B cell (primary cell): ENCODE measurements at regions not wholly inside any gene's neighbourhood (a gene's known extent, or its start where the extent isn't known, plus 50 kb on each side); places are given as distances from the start of the nearest gene placed in this dataset.

Experiments
- ATAC-seq: fragments of 200-7000 bp; cut with Tn5 transposase; one replicate; pipeline ENCODE4 v1.10.0; 2021; ENCODE audit warnings: low read depth, mild to moderate bottlenecking, moderate number of reproducible peaks, moderate library complexity
- CTCF ChIA-PET: fragments of 350-600 bp; sonication (Branson Sonifier 250); formaldehyde crosslinking; loops from one replicate; lab custom pipeline; 2021; ENCODE audit warnings: antibody characterized with exemption, inconsistent platforms; lab: Charles Lee
- POLR2A ChIA-PET: fragments of 350-600 bp; sonication (Branson Sonifier 250); formaldehyde crosslinking; loops from one replicate; lab custom pipeline; 2021; ENCODE audit warnings: antibody characterized with exemption; lab: Charles Lee
- DNase-seq: peaks from one replicate; pipeline ENCODE4 v3.0.0; 2013
- H2AFZ ChIP-seq: 2 replicates; pipeline ENCODE4 v1.6.1; 2012; ENCODE audit warnings: mild to moderate bottlenecking, low read depth, low read length; ENCODE audit not compliant: insufficient read depth, poor library complexity, severe bottlenecking
- H3K27ac ChIP-seq, 2 donors: 1 replicate in 1 of 2; 2 replicates in 1 of 2; pipeline ENCODE4 v1.5.1; 2012 to 2013; ENCODE audit warnings: low read length in 2 of 2, mild to moderate bottlenecking in 2 of 2, moderate library complexity in 1 of 2
- H3K27me3 ChIP-seq, 4 experiments: fragments of 200-600 bp in 1 of 4; sonication (generic) in 1 of 4; replicated peaks in 1 of 4; 1 replicate in 2 of 4; 2 replicates in 2 of 4; pipeline versions ENCODE4 v1.6.1 to v1.7.0; 2013 to 2016; ENCODE audit warnings: low read length in 3 of 4, mild to moderate bottlenecking in 2 of 4, mixed read lengths in 1 of 4, moderate library complexity in 1 of 4; ENCODE audit not compliant: insufficient read depth in 4 of 4, control insufficient read depth in 3 of 4; ENCODE audit errors: control extremely low read depth in 1 of 4
- H3K36me3 ChIP-seq, 2 experiments: replicated peaks in 1 of 2; 1 replicate in 1 of 2; 2 replicates in 1 of 2; pipeline versions ENCODE4 v1.6.1 to v1.7.1; 2013; ENCODE audit warnings: low read length in 1 of 2; ENCODE audit not compliant: insufficient read depth in 2 of 2, control insufficient read depth in 1 of 2; ENCODE audit errors: control extremely low read depth in 1 of 2, extremely low read depth in 1 of 2
- H3K4me1 ChIP-seq, 2 donors: fragments of 200-600 bp in 1 of 2; sonication (generic) in 1 of 2; 1 replicate in 1 of 2; 2 replicates in 1 of 2; pipeline versions ENCODE4 v1.5.1 to v1.6.1; 2013 to 2017; ENCODE audit warnings: low read length in 2 of 2; ENCODE audit not compliant: control insufficient read depth in 2 of 2, insufficient read depth in 2 of 2
- H3K4me2 ChIP-seq: replicated peaks from 2 replicates; pipeline ENCODE3; 2012; ENCODE audit warnings: mild to moderate bottlenecking, low read depth, low read length; ENCODE audit not compliant: poor library complexity, severe bottlenecking
- H3K4me3 ChIP-seq, 5 experiments: fragments of 200-600 bp in 1 of 5; sonication (generic) in 1 of 5; 1 replicate in 3 of 5; 2 replicates in 2 of 5; pipeline versions ENCODE4 v1.5.1 to v1.7.0; 2011 to 2016; ENCODE audit warnings: low read length in 4 of 5, mild to moderate bottlenecking in 4 of 5, low read depth in 2 of 5, control low read depth in 1 of 5, moderate library complexity in 1 of 5; ENCODE audit not compliant: insufficient read depth in 1 of 5; ENCODE audit errors: control extremely low read depth in 1 of 5, extremely low read depth in 1 of 5
- H3K79me2 ChIP-seq: fragments of 200-600 bp; sonication (generic); one replicate; pipeline ENCODE4 v1.6.0; 2016; ENCODE audit warnings: low read length; ENCODE audit not compliant: control insufficient read depth, insufficient read depth
- H3K9ac ChIP-seq: fragments of 200-600 bp; sonication (generic); 2 replicates; pipeline ENCODE4 v1.6.1; 2017; ENCODE audit warnings: mild to moderate bottlenecking, low read length, moderate library complexity
- H3K9me3 ChIP-seq, 3 donors: one replicate each; pipeline versions ENCODE4 v1.6.1 to v1.7.1; 2013; ENCODE audit warnings: low read length in 2 of 3; ENCODE audit not compliant: control insufficient read depth in 2 of 3, insufficient read depth in 1 of 3; ENCODE audit errors: control extremely low read depth in 1 of 3
- H4K20me1 ChIP-seq: 2 replicates; pipeline ENCODE4 v1.6.0; 2012; ENCODE audit warnings: mild to moderate bottlenecking, low read length; ENCODE audit not compliant: insufficient read depth, control insufficient read depth, poor library complexity, severe bottlenecking
- H3K27ac Mint-ChIP-seq: one replicate; pipeline ENCODE4 v1.8.0; 2021; ENCODE audit warnings: mixed read lengths
- H3K27me3 Mint-ChIP-seq: one replicate; pipeline ENCODE4 v1.8.0; 2021; ENCODE audit warnings: mixed read lengths
- H3K4me1 Mint-ChIP-seq: one replicate; pipeline ENCODE4 v1.8.0; 2021; ENCODE audit warnings: mixed read lengths
- H3K4me3 Mint-ChIP-seq: one replicate; pipeline ENCODE4 v1.8.0; 2021; ENCODE audit warnings: mixed read lengths
- H3K9me3 Mint-ChIP-seq: one replicate; pipeline ENCODE4 v1.8.0; 2022; ENCODE audit warnings: mixed read lengths; ENCODE audit not compliant: insufficient read depth
- CTCF ChIP-seq: fragments of 200-600 bp; IDR thresholded peaks from one replicate; pipeline ENCODE4 v1.8.0; 2022; ENCODE audit warnings: antibody characterized with exemption, mild to moderate bottlenecking
- EZH2 ChIP-seq: IDR thresholded peaks from 2 replicates; pipeline ENCODE4 v1.6.1; 2012; ENCODE audit warnings: borderline replicate concordance, low read depth, mild to moderate bottlenecking, moderate library complexity, low read length; ENCODE audit not compliant: insufficient read depth, poor library complexity, severe bottlenecking
- WGBS: methylation state at CpG from one replicate; pipeline ENCODE4 v1.1.5; 2013; ENCODE audit warnings: missing lambda C conversion rate; ENCODE audit not compliant: insufficient coverage; 5-methylcytosine and 5-hydroxymethylcytosine counted together
- intact Hi-C: fragments of 100-400 bp; cut with micrococcal nuclease; formaldehyde crosslinking; loops from one replicate; pipeline ENCODE4 v1.10.0; 2022

GRCh38 chr13:77388944-77389624 is 62.2 kb upstream of the MYCBP2 start:
- TF ChIP-seq CTCF, result no peak
- no peak for TF ChIP-seq EZH2
- H2AFZ ChIP-seq, result no peak overlapping the region
- H3K9me3 ChIP-seq, result no peaks in the 10 kb centered on the region
- no peaks in the 10 kb centered on the region for H4K20me1 ChIP-seq
- H3K27me3 ChIP-seq, result no peaks in the 10 kb centered on the region
- no peak overlapping the region for H3K27ac Mint-ChIP-seq
- no peaks in the 10 kb centered on the region for H3K36me3 ChIP-seq
- intact Hi-C loops, result no loop called here
- no peak overlapping the region for H3K4me2 ChIP-seq
- no peak overlapping the region for H3K27ac ChIP-seq
- WGBS, result 86% methylated on average over 1 of the region's 4 CpGs
- no peak for DNase-seq
- H3K79me2 ChIP-seq, result no peaks in the 10 kb centered on the region
- H3K4me1 Mint-ChIP-seq, result peaks cover 11% of the 10 kb centered on the region
- ATAC-seq, result no peak
- no peak overlapping the region for H3K9ac ChIP-seq
- no peak overlapping the region for H3K4me3 ChIP-seq
- no peak overlapping the region for H3K4me3 Mint-ChIP-seq
- ChIA-PET POLR2A (no interaction called here), CTCF (interaction anchor here (0.8 to 1.3 kb wide), 2 partner anchors 11 to 89 kb away, joined by 3 read pairs; no protein-coding TSS in a partner anchor)
- H3K4me1 ChIP-seq, result peaks cover 0 to 4% of the 10 kb centered on the region in 2 donors
- no peaks in the 10 kb centered on the region for H3K27me3 Mint-ChIP-seq
- no peaks in the 10 kb centered on the region for H3K9me3 Mint-ChIP-seq

GRCh38 chr13:77387607-77388200 is 60.8 kb upstream of the MYCBP2 start:
- CTCF ChIA-PET, result no interaction called here
- no peak for ATAC-seq

More at GRCh38 chr13:77387607-77388200, 60.8 kb upstream of the MYCBP2 start:
- Histone ChIP-seq H3K36me3 (no peaks in the 10 kb centered on the region), H3K27me3 (no peaks in the 10 kb centered on the region), H3K4me3 (no peak overlapping the region), H4K20me1 (no peaks in the 10 kb centered on the region), H3K4me2 (no peak overlapping the region), H3K9ac (no peak overlapping the region), H2AFZ (no peak overlapping the region), H3K9me3 (no peaks in the 10 kb centered on the region), H3K79me2 (no peaks in the 10 kb centered on the region), H3K27ac (no peak overlapping the region), H3K4me1 (no peaks in the 10 kb centered on the region)
- intact Hi-C loops, result no loop called here
- Mint-ChIP-seq H3K9me3 (no peaks in the 10 kb centered on the region), H3K4me3 (no peak overlapping the region), H3K27me3 (no peaks in the 10 kb centered on the region), H3K27ac (no peak overlapping the region), H3K4me1 (peaks cover 4% of the 10 kb centered on the region)
- WGBS, result 79% methylated on average over 3 of the region's 5 CpGs
- no peak for DNase-seq
- POLR2A ChIA-PET, result no interaction called here
- no peak for TF ChIP-seq EZH2
- no peak for TF ChIP-seq CTCF
